HCT116 (cell line): ENCODE measurements at regions not wholly inside any gene's neighbourhood (a gene's known extent, or its start where the extent isn't known, plus 50 kb on each side); places are given as distances from the start of the nearest gene placed in this dataset.

ENCODE experiments used
- ATAC-seq: fragments of 200-7000 bp; cut with Tn5 transposase; 2 replicates; pipeline ENCODE4 v1.9.1; 2020; ENCODE audit warnings: mild to moderate bottlenecking, moderate library complexity
- BruUV-seq: library from RNA; stranded (reverse); fragments of 400-500 nt; replicated peaks from 2 replicates; lab custom pipeline; 2021; lab: Mats Ljungman, UMichigan
- CTCF ChIA-PET: fragments of 300-600 bp; sonication (Branson Sonifier 250); formaldehyde crosslinking; loops from one replicate; lab custom pipeline; 2021; ENCODE audit warnings: antibody characterized with exemption; lab: Charles Lee
- POLR2A ChIA-PET: fragments of 300-600, 350-600 bp; sonication (Branson Sonifier 250); formaldehyde crosslinking; loops from one replicate; lab custom pipeline; 2021; ENCODE audit warnings: antibody characterized with exemption; lab: Charles Lee
- RAD21 ChIA-PET, 2 experiments: fragments of 300-600 bp; sonication (Branson Sonifier 250); formaldehyde crosslinking; loops; one replicate each; lab custom pipeline; 2023; ENCODE audit warnings: low total read pairs in 2 of 2; ENCODE audit not compliant: uncharacterized antibody in 2 of 2, unreplicated experiment in 2 of 2, low non-redundant PET in 1 of 2; lab: Charles Lee
- DNase-seq: peaks from one replicate; pipeline ENCODE4 v3.0.0-alpha.2; 2010; ENCODE audit warnings: low read depth, low spot score
- H2AFZ ChIP-seq: fragments of 200-600 bp; shearing (Covaris generic), sonication (generic); 2 replicates; pipeline ENCODE4 v1.6.1; 2017; ENCODE audit warnings: low read depth, mixed run types, mixed read lengths, antibody characterized with exemption, low read length; ENCODE audit not compliant: poor library complexity, severe bottlenecking
- H3K27ac ChIP-seq: 2 replicates; pipeline ENCODE4 v1.5.1; 2012; ENCODE audit warnings: low read depth, low read length
- H3K27me3 ChIP-seq: fragments of 200-600 bp; sonication (generic); 2 replicates; pipeline ENCODE4 v1.6.1; 2016; ENCODE audit warnings: mixed run types, low read length, mixed read lengths; ENCODE audit not compliant: insufficient read depth
- H3K36me3 ChIP-seq, 2 experiments: fragments of 200-500 bp in 1 of 2; fragments of 200-600 bp in 1 of 2; sonication (Bioruptor generic) in 1 of 2; sonication (generic) in 1 of 2; 2 replicates each; pipeline versions ENCODE4 v1.5.1 to v1.6.1; 2014 to 2016; ENCODE audit warnings: low read length in 2 of 2, inconsistent platforms in 1 of 2, mixed read lengths in 1 of 2, mixed run types in 1 of 2; ENCODE audit not compliant: insufficient read depth in 2 of 2, control insufficient read depth in 1 of 2
- H3K4me1 ChIP-seq, 2 experiments: fragments of 200-600 bp in 1 of 2; sonication (generic) in 1 of 2; 2 replicates each; pipeline versions ENCODE4 v1.5.1 to v1.6.1; 2012 to 2017; ENCODE audit warnings: low read length in 2 of 2, inconsistent platforms in 1 of 2, mild to moderate bottlenecking in 1 of 2, mixed read lengths in 1 of 2, mixed run types in 1 of 2, moderate library complexity in 1 of 2; ENCODE audit not compliant: insufficient read depth in 2 of 2, control insufficient read depth in 1 of 2
- H3K4me2 ChIP-seq: fragments of 200-600 bp; sonication (generic); 2 replicates; pipeline ENCODE4 v1.6.1; 2017; ENCODE audit warnings: mixed run types, low read length, mixed read lengths
- H3K4me3 ChIP-seq, 2 experiments: fragments of 200-600 bp in 1 of 2; sonication (generic) in 1 of 2; replicated peaks in 1 of 2; 2 replicates each; pipeline ENCODE4 v1.5.1; 2011 to 2016; ENCODE audit warnings: low read length in 2 of 2, control low read depth in 1 of 2, low read depth in 1 of 2, mild to moderate bottlenecking in 1 of 2, mixed read lengths in 1 of 2, mixed run types in 1 of 2
- H3K79me2 ChIP-seq: fragments of 200-600 bp; sonication (generic); 2 replicates; pipeline ENCODE4 v1.6.1; 2017; ENCODE audit warnings: mild to moderate bottlenecking, mixed run types, low read length, moderate library complexity, mixed read lengths; ENCODE audit not compliant: insufficient read depth
- H3K9ac ChIP-seq: fragments of 200-600 bp; sonication (generic); 2 replicates; pipeline ENCODE4 v1.6.1; 2016; ENCODE audit warnings: low read length, mixed read lengths
- H3K9me2 ChIP-seq: fragments of 200-600 bp; sonication (generic), shearing (Covaris generic); 2 replicates; pipeline ENCODE4 v1.6.1; 2017; ENCODE audit warnings: mixed run types, mild to moderate bottlenecking, moderate library complexity; ENCODE audit not compliant: insufficient read depth
- H3K9me3 ChIP-seq, 2 experiments: fragments of 200-500 bp in 1 of 2; fragments of 200-600 bp in 1 of 2; sonication (Bioruptor generic) in 1 of 2; sonication (generic) in 1 of 2; 2 replicates each; pipeline ENCODE4 v1.6.1; 2014 to 2017; ENCODE audit warnings: low read length in 2 of 2, mixed read lengths in 2 of 2, inconsistent platforms in 1 of 2, low read depth in 1 of 2, mild to moderate bottlenecking in 1 of 2, mixed run types in 1 of 2, moderate library complexity in 1 of 2; ENCODE audit not compliant: control insufficient read depth in 1 of 2, insufficient read depth in 1 of 2
- H4K20me1 ChIP-seq: fragments of 200-600 bp; sonication (generic), shearing (Covaris generic); 2 replicates; pipeline ENCODE4 v1.6.1; 2017; ENCODE audit warnings: mixed run types, mild to moderate bottlenecking, moderate library complexity; ENCODE audit not compliant: insufficient read depth
- CBX3 ChIP-seq: IDR thresholded peaks from 2 replicates; pipeline ENCODE4 v1.6.1; 2012; ENCODE audit warnings: low read depth
- EZH2phosphoT487 ChIP-seq: fragments of 200-600 bp; IDR thresholded peaks from 2 replicates; pipeline ENCODE4 v1.6.1; 2018; ENCODE audit warnings: antibody characterized with exemption, borderline replicate concordance
- FOSL1 ChIP-seq: IDR thresholded peaks from 2 replicates; pipeline ENCODE4 v1.6.1; 2012; ENCODE audit warnings: low read depth
- MAX ChIP-seq: IDR thresholded peaks from 2 replicates; pipeline ENCODE4 v1.6.1; 2012
- POLR2AphosphoS5 ChIP-seq: IDR thresholded peaks from 2 replicates; pipeline ENCODE4 v1.6.1; 2011; ENCODE audit warnings: mild to moderate bottlenecking, low read depth, low read length, moderate library complexity
- SIN3A ChIP-seq: IDR thresholded peaks from 2 replicates; pipeline ENCODE4 v1.6.1; 2012; ENCODE audit warnings: low read depth
- SP1 ChIP-seq: IDR thresholded peaks from 2 replicates; pipeline ENCODE4 v1.6.1; 2012; ENCODE audit warnings: low read depth
- SRF ChIP-seq: IDR thresholded peaks from 2 replicates; pipeline ENCODE4 v1.6.1; 2012; ENCODE audit warnings: low read depth
- TCF7L2 ChIP-seq: IDR thresholded peaks from 2 replicates; pipeline ENCODE4 v1.7.0; 2011; ENCODE audit warnings: borderline replicate concordance, inconsistent platforms; ENCODE audit not compliant: insufficient read depth, insufficient read length; ENCODE audit errors: extremely low read depth
- YY1 ChIP-seq: IDR thresholded peaks from 2 replicates; pipeline ENCODE4 v1.6.1; 2011; ENCODE audit warnings: low read length, low read depth, moderate library complexity, mild to moderate bottlenecking; ENCODE audit not compliant: insufficient replicate concordance; ENCODE audit errors: extremely low read depth
- ZBTB33 ChIP-seq: IDR thresholded peaks from 2 replicates; pipeline ENCODE4 v1.6.1; 2011; ENCODE audit warnings: mild to moderate bottlenecking, low read length, moderate library complexity; ENCODE audit not compliant: insufficient replicate concordance; ENCODE audit errors: extremely low read depth
- intact Hi-C: fragments of 100-400 bp; cut with micrococcal nuclease; formaldehyde crosslinking; loops from 2 replicates; pipeline ENCODE4 v1.10.0; 2022
- TF ChIP-seq, protein P1 (sequence below), 3 experiments: fragments of 200-600 bp in 1 of 3; sonication (generic) in 1 of 3; IDR thresholded peaks in 2 of 3; conservative IDR thresholded peaks in 1 of 3; 2 replicates each; pipeline ENCODE4 v1.5.1; 2012 to 2017; ENCODE audit warnings: low read depth in 2 of 3, low read length in 2 of 3, antibody characterized with exemption in 1 of 3, borderline replicate concordance in 1 of 3, control low read depth in 1 of 3, mild to moderate bottlenecking in 1 of 3, mixed read lengths in 1 of 3, mixed run types in 1 of 3, moderate library complexity in 1 of 3; ENCODE audit not compliant: insufficient read depth in 1 of 3
- TF ChIP-seq, protein P2 (sequence below): IDR thresholded peaks from 2 replicates; pipeline ENCODE4 v1.6.1; 2012; ENCODE audit warnings: low read depth

DNA sequence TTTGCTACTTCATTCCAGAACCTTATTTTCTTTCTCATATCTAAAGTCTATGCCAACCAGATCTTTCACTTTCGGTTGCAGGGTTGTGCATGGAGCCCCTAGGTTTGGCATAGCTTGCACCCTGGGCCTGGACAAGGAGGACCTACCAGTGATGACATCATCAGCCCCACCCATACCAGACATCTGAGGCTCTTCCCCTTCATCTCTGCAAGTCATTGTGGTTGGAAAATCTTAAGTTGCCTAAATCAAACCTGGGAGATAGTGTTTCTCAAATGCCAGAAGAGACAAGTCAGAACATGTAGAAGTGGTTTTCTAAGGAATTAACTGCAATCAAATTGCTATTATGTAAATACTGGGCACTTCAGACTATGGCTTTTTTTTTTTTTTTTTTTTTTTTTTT, 363.3 kb downstream of the ZNF516 start:
- POLR2A ChIA-PET, result no interaction called here
- H3K27ac ChIP-seq, result no peak overlapping the region
- no peak for TF ChIP-seq SP1
- no peak for TF ChIP-seq POLR2AphosphoS5
- TF ChIP-seq, all 23 proteins: peak for 0
- no peak overlapping the region for H3K4me2 ChIP-seq
- H4K20me1 ChIP-seq, result no peaks in the 10 kb centered on the region
- no TSS peak for BruUV-seq
- no peaks in the 10 kb centered on the region; a peak in 1 of 4 replicates for H3K9me3 ChIP-seq
- DNase-seq (no peak), ATAC-seq (no peak)
- no peak overlapping the region for H3K9ac ChIP-seq
- H3K36me3 ChIP-seq, result no peaks in the 10 kb centered on the region
- intact Hi-C loops, result no loop called here
- no peak overlapping the region for H3K4me3 ChIP-seq
- H2AFZ ChIP-seq, result no peak overlapping the region
- ChIA-PET CTCF (no interaction called here), RAD21 (no interaction called here)
- no peaks in the 10 kb centered on the region for H3K4me1 ChIP-seq
- no peaks in the 10 kb centered on the region for H3K9me2 ChIP-seq
- H3K27me3 ChIP-seq, result no peaks in the 10 kb centered on the region
- H3K79me2 ChIP-seq, result no peaks in the 10 kb centered on the region

DNA sequence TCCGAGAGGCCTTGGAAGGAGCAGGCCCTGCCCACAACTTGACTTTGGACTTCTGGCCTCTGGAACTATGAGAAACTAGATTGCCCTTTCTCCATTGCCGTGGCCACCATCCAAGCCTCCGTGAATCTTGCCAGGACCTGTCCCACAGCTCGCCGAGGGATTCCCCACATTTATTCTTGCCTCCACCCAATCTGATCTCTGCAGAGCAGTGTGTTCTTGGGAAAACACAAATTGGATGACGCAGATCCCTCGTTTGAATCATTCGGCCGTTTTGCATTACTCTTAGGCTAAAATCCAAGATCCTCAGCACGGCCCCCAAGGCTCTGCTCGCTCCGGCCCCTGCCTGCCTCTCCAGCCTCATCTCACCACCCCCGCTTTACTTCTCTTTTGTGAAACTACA, 364.2 kb downstream of the ZNF516 start:
- CTCF ChIA-PET, result no interaction called here
- DNase-seq, result no peak
- H3K9me2 ChIP-seq, result no peaks in the 10 kb centered on the region
- TF ChIP-seq CBX3, result no peak
- no peak for TF ChIP-seq TCF7L2
- no peak for TF ChIP-seq MAX
- no peak for TF ChIP-seq ZBTB33
- TF ChIP-seq SRF, result no peak
- no peak for TF ChIP-seq YY1
- TF ChIP-seq, protein P1, sequence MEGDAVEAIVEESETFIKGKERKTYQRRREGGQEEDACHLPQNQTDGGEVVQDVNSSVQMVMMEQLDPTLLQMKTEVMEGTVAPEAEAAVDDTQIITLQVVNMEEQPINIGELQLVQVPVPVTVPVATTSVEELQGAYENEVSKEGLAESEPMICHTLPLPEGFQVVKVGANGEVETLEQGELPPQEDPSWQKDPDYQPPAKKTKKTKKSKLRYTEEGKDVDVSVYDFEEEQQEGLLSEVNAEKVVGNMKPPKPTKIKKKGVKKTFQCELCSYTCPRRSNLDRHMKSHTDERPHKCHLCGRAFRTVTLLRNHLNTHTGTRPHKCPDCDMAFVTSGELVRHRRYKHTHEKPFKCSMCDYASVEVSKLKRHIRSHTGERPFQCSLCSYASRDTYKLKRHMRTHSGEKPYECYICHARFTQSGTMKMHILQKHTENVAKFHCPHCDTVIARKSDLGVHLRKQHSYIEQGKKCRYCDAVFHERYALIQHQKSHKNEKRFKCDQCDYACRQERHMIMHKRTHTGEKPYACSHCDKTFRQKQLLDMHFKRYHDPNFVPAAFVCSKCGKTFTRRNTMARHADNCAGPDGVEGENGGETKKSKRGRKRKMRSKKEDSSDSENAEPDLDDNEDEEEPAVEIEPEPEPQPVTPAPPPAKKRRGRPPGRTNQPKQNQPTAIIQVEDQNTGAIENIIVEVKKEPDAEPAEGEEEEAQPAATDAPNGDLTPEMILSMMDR (IDR thresholded peaks at IDR 0.05 in 2 of 3, conservative IDR thresholded peaks at IDR 0.05 in 1 of 3; ENCODE audit: borderline replicate concordance in 1 of 3, insufficient read depth in 1 of 3, low read depth in 2 of 3, low read length in 2 of 3), result no peak
- TF ChIP-seq, protein P2, sequence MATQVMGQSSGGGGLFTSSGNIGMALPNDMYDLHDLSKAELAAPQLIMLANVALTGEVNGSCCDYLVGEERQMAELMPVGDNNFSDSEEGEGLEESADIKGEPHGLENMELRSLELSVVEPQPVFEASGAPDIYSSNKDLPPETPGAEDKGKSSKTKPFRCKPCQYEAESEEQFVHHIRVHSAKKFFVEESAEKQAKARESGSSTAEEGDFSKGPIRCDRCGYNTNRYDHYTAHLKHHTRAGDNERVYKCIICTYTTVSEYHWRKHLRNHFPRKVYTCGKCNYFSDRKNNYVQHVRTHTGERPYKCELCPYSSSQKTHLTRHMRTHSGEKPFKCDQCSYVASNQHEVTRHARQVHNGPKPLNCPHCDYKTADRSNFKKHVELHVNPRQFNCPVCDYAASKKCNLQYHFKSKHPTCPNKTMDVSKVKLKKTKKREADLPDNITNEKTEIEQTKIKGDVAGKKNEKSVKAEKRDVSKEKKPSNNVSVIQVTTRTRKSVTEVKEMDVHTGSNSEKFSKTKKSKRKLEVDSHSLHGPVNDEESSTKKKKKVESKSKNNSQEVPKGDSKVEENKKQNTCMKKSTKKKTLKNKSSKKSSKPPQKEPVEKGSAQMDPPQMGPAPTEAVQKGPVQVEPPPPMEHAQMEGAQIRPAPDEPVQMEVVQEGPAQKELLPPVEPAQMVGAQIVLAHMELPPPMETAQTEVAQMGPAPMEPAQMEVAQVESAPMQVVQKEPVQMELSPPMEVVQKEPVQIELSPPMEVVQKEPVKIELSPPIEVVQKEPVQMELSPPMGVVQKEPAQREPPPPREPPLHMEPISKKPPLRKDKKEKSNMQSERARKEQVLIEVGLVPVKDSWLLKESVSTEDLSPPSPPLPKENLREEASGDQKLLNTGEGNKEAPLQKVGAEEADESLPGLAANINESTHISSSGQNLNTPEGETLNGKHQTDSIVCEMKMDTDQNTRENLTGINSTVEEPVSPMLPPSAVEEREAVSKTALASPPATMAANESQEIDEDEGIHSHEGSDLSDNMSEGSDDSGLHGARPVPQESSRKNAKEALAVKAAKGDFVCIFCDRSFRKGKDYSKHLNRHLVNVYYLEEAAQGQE, result no peak
- no peak for TF ChIP-seq EZH2phosphoT487
- no peak for TF ChIP-seq FOSL1
- no peak for TF ChIP-seq SIN3A

More for the DNA sequence above, 364.2 kb downstream of the ZNF516 start:
- POLR2A ChIA-PET, result no interaction called here
- intact Hi-C loops, result no loop called here
- no peak overlapping the region for H3K4me2 ChIP-seq
- no peaks in the 10 kb centered on the region for H3K4me1 ChIP-seq
- no peaks in the 10 kb centered on the region for H3K27me3 ChIP-seq
- H3K4me3 ChIP-seq, result no peak overlapping the region
- RAD21 ChIA-PET, result no interaction called here
- H4K20me1 ChIP-seq, result no peaks in the 10 kb centered on the region
- no peaks in the 10 kb centered on the region; a peak in 1 of 4 replicates for H3K9me3 ChIP-seq
- H3K27ac ChIP-seq, result no peak overlapping the region
- H3K79me2 ChIP-seq, result no peaks in the 10 kb centered on the region
- H3K36me3 ChIP-seq, result no peaks in the 10 kb centered on the region
- BruUV-seq, result no TSS peak
- H2AFZ ChIP-seq, result no peak overlapping the region
- no peak overlapping the region for H3K9ac ChIP-seq
- ATAC-seq, result no peak
